ENCODE measurements at regions not wholly inside any gene's neighbourhood (a gene's known extent, or its start where the extent isn't known, plus 50 kb on each side); places are given as distances from the start of the nearest gene placed in this dataset.

DNA sequence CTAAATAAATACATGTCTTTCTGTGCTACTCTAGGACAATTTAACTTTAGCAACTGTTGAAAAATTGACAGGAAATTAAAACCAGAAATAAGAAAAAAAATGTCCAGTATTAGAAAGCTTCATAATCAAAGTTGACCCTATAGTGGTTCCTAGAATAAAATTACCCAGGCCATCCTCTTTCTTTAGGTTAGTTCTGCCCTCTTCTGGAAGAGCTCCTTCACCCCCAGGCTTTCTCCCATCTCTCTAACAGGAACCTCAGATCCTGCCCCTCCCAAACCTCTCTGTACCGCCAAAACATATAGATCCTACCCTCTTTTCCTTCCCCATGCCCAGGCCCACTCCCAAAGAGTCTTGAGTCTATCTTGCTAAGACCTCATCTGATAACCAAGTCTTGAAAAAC lies 159.4 kb upstream of the CDK1 start:
- no peaks in the 10 kb centered on the region for H3K4me1 ChIP-seq (ENCODE audit: control insufficient read depth, insufficient read depth, low read length, poor library complexity, severe bottlenecking)
- no peak overlapping the region for H3K4me3 ChIP-seq (ENCODE audit: extremely low read depth, insufficient read depth, low read length, poor library complexity, severe bottlenecking)
- 58 to 79% methylated on average over 1 of the region's 1 CpG for WGBS, 2 experiments (ENCODE audit: insufficient coverage in 2 of 2)
- no peak overlapping the region for H3K27ac ChIP-seq (ENCODE audit: low read depth, low read length, severe bottlenecking)
- no peaks in the 10 kb centered on the region for H3K9me3 ChIP-seq (ENCODE audit: control insufficient read depth, low read length)
- no peaks in the 10 kb centered on the region for H3K36me3 ChIP-seq (ENCODE audit: control insufficient read depth, insufficient read depth, low read length)

DNA sequence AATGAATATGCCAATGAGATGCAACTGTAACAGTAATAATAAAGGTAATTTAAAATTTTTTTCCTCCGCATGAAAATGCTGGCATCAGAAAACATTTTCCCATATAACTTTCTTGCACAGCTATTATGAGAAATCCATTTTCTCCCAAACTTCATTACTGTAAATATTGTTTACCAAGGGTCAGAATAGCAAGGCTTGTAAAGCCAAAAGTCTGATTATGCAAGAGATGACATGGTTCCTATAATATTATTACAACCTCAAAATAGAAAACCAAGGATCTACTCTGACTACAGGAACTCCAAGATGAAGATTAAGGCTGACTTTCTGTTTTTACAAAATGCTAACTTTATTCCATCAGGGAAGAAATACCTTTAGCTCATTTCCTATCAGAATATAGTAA lies 162.7 kb upstream of the CDK1 start:
- Histone ChIP-seq H3K4me1 (ENCODE audit: control insufficient read depth, insufficient read depth, low read length, poor library complexity, severe bottlenecking) (peaks cover 4% of the 10 kb centered on the region), H3K9me3 (ENCODE audit: control insufficient read depth, low read length) (no peaks in the 10 kb centered on the region), H3K36me3 (ENCODE audit: control insufficient read depth, insufficient read depth, low read length) (no peaks in the 10 kb centered on the region), H3K4me3 (ENCODE audit: extremely low read depth, insufficient read depth, low read length, poor library complexity, severe bottlenecking) (no peak overlapping the region), H3K27ac (ENCODE audit: low read depth, low read length, severe bottlenecking) (no peak overlapping the region)
- WGBS, 2 experiments (ENCODE audit: insufficient coverage in 2 of 2): no CpG with 5 or more reads among the region's 1 CpG

DNA sequence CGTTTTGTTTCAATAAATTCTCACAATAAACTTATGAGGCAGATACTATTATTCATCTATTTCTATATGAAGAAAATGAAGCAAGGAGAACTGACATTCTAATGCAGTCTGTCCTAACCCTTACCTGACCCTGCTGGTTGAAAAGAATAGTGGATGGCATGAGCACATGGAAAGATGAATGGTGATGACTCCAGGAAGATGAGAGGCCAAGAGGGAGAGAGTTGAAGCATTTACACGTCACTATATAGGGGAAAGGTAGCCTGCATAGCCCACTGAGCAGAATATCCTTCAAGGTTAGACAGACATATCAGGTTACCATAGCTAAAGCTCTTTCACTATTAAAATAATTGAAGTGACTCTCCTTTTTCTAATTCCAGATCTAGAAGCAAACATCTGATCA lies 163.9 kb upstream of the CDK1 start:
- Histone ChIP-seq H3K36me3 (ENCODE audit: control insufficient read depth, insufficient read depth, low read length) (no peaks in the 10 kb centered on the region), H3K4me1 (ENCODE audit: control insufficient read depth, insufficient read depth, low read length, poor library complexity, severe bottlenecking) (peaks cover 4% of the 10 kb centered on the region), H3K4me3 (ENCODE audit: extremely low read depth, insufficient read depth, low read length, poor library complexity, severe bottlenecking) (no peak overlapping the region), H3K9me3 (ENCODE audit: control insufficient read depth, low read length) (no peaks in the 10 kb centered on the region), H3K27ac (ENCODE audit: low read depth, low read length, severe bottlenecking) (no peak overlapping the region)
- WGBS, 2 experiments (ENCODE audit: insufficient coverage in 2 of 2): no CpG with 5 or more reads among the region's 2 CpGs

DNA sequence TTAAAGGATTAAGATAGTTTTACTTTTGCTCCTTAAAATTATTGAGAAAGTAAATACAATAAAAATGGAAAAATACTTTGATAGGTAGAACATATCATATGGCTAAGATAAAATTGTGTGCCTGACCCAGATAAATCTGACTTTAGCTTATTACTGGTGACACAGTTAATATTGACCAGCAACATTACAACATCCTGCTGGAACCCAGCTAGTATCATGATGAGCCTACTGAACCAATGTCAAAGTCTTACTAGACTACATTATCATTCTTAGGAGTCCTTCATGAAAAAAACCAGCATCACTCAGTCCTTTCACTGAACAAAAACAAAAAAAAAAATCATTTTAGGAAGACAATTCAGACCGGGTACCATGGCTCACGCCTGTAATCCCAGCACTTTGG lies 164.8 kb upstream of the CDK1 start:
- WGBS, 2 experiments (ENCODE audit: insufficient coverage in 2 of 2): 76 to 93% methylated on average over 2 of the region's 2 CpGs
- H3K36me3 ChIP-seq (ENCODE audit: control insufficient read depth, insufficient read depth, low read length): no peaks in the 10 kb centered on the region

DNA sequence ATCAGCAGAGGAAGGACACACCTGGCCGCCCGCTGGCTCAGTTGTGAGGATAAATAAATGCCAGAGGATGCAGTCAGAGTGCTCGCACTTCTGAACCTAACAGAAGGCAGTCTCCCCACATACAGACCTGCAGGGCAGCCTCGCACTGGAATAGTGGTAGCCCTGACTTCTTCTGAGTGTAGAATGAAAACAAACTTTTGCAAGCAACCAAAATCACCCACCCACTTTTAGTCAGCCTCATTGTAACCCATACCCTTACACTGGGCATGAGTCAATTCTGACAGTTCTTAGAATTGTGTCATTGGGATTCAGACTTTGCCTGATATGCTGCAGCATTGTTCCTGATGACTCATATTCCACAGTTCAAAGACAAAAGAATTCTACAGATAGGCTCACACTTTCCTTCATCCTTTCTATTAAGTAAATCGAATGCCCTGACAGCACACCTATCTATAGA lies 167.0 kb upstream of the CDK1 start:
- no peak overlapping the region for H3K4me3 ChIP-seq (ENCODE audit: extremely low read depth, insufficient read depth, low read length, poor library complexity, severe bottlenecking)
- H3K36me3 ChIP-seq (ENCODE audit: control insufficient read depth, insufficient read depth, low read length): no peaks in the 10 kb centered on the region
- H3K4me1 ChIP-seq (ENCODE audit: control insufficient read depth, insufficient read depth, low read length, poor library complexity, severe bottlenecking): peaks cover 4% of the 10 kb centered on the region
- 30 to 86% methylated on average over 1 to 2 of the region's 5 CpGs for WGBS, 2 experiments (ENCODE audit: insufficient coverage in 2 of 2)
- H3K9me3 ChIP-seq (ENCODE audit: control insufficient read depth, low read length): no peaks in the 10 kb centered on the region
- H3K27ac ChIP-seq (ENCODE audit: low read depth, low read length, severe bottlenecking): no peak overlapping the region

More for the DNA sequence above, 164.8 kb upstream of the CDK1 start:
- H3K9me3 ChIP-seq (ENCODE audit: control insufficient read depth, low read length): no peaks in the 10 kb centered on the region
- H3K27ac ChIP-seq (ENCODE audit: low read depth, low read length, severe bottlenecking): no peak overlapping the region
- H3K4me1 ChIP-seq (ENCODE audit: control insufficient read depth, insufficient read depth, low read length, poor library complexity, severe bottlenecking): peaks cover 4% of the 10 kb centered on the region
- no peak overlapping the region for H3K4me3 ChIP-seq (ENCODE audit: extremely low read depth, insufficient read depth, low read length, poor library complexity, severe bottlenecking)

DNA sequence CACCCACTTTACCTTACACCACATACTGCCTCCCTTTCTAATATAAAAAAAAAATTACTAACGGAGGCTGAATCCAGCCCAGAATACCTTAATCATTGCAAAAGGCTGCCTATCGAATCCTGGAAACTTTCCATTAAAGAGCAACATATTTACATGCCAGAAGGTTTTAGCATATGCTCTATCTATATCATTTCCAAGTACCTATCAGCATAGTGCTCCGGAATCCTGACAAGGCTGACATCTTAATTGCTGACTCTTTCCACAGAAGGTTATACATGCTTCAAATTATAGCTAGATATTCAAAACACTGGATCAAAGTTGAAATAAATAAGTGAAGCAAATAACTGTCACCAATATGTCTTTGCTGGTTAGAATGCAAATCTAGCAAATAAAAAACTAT lies 170.9 kb upstream of the CDK1 start:
- Histone ChIP-seq H3K4me1 (ENCODE audit: control insufficient read depth, insufficient read depth, low read length, poor library complexity, severe bottlenecking) (peaks cover 4% of the 10 kb centered on the region), H3K4me3 (ENCODE audit: extremely low read depth, insufficient read depth, low read length, poor library complexity, severe bottlenecking) (no peak overlapping the region), H3K27ac (ENCODE audit: low read depth, low read length, severe bottlenecking) (no peak overlapping the region), H3K9me3 (ENCODE audit: control insufficient read depth, low read length) (no peaks in the 10 kb centered on the region), H3K36me3 (ENCODE audit: control insufficient read depth, insufficient read depth, low read length) (no peaks in the 10 kb centered on the region)
- WGBS, 2 experiments (ENCODE audit: insufficient coverage in 2 of 2): 76 to 85% methylated on average over 2 of the region's 3 CpGs

DNA sequence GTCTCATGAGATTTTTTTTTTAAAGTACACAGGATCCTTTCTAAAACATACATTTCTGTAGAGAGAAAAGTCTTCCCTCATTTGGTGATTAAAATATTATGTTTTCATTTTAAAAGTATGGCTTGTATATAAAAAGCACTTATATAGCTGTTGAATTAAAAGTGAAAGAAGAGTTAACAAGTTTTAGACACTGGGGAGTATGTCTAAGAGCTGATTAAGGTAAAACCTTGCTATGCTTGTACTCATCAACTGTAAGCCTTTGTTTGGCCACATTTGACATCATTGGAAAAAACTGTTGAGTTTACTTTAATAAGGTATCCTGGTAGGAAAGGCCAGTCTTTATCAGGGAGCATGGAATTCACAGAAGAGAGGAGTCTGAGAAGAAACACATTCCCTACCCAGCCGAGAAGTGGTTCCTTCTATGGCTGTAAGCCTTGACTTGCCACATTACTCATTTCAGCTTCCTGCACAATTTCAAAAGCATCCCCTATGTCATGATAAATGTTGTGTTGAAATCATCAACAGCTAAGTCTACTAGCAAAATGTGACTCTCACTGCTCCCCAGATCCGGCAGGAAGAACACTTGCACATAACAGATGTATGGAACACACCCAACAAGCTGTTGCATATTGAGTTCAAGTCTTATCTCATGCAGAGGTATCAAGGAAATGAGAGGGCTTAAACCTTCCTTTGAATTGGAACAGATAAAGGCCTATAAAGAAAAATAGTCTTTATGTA lies 171.8 kb upstream of the CDK1 start:
- Histone ChIP-seq H3K4me1 (ENCODE audit: control insufficient read depth, insufficient read depth, low read length, poor library complexity, severe bottlenecking) (peaks cover 4% of the 10 kb centered on the region), H3K9me3 (ENCODE audit: control insufficient read depth, low read length) (no peaks in the 10 kb centered on the region), H3K27ac (ENCODE audit: low read depth, low read length, severe bottlenecking) (no peak overlapping the region), H3K36me3 (ENCODE audit: control insufficient read depth, insufficient read depth, low read length) (no peaks in the 10 kb centered on the region), H3K4me3 (ENCODE audit: extremely low read depth, insufficient read depth, low read length, poor library complexity, severe bottlenecking) (no peak overlapping the region)
- WGBS, 2 experiments (ENCODE audit: insufficient coverage in 2 of 2): no CpG with 5 or more reads among the region's 2 CpGs

DNA sequence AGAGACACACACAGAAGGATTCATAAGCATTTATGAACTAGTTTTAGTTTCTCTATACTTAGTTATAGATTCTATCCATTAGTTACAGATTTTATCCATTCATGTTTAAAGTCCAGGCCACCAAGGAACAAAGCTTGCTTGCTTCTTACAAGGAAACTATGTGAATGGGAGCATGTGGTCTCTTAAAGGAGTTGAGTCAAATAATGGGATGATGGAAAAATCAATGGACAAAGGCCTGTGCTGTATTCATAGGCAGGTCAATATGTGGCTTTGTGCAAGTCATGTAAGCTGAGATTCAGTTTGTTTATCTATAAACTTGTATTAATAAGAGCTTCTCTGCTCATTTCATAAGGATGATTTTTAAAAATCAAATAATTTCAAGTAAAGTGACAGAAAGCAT lies 172.8 kb upstream of the CDK1 start:
- Histone ChIP-seq H3K9me3 (ENCODE audit: control insufficient read depth, low read length) (no peaks in the 10 kb centered on the region), H3K4me3 (ENCODE audit: extremely low read depth, insufficient read depth, low read length, poor library complexity, severe bottlenecking) (no peak overlapping the region), H3K27ac (ENCODE audit: low read depth, low read length, severe bottlenecking) (no peak overlapping the region), H3K36me3 (ENCODE audit: control insufficient read depth, insufficient read depth, low read length) (no peaks in the 10 kb centered on the region), H3K4me1 (ENCODE audit: control insufficient read depth, insufficient read depth, low read length, poor library complexity, severe bottlenecking) (no peaks in the 10 kb centered on the region)

DNA sequence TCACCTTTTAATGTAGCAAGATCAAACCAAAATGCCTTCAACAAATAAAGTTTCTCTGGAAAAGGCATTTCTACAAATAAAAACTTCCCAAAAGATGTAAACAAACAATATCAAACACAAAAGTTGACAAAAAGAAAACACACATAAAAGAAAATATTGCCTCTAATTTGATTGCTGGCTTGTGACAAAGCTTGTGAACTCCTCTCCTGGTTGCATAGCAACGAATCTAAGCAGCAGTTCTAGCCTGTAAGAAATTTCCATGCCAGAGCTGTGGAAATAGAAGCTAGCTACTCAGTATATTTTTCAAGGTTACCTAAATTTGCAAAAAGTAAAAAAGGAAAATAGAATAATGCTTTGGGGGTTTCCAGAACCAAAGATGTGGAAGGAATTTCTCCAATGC lies 173.9 kb upstream of the CDK1 start:
- Histone ChIP-seq H3K9me3 (ENCODE audit: control insufficient read depth, low read length) (no peaks in the 10 kb centered on the region), H3K27ac (ENCODE audit: low read depth, low read length, severe bottlenecking) (no peak overlapping the region), H3K36me3 (ENCODE audit: control insufficient read depth, insufficient read depth, low read length) (no peaks in the 10 kb centered on the region), H3K4me1 (ENCODE audit: control insufficient read depth, insufficient read depth, low read length, poor library complexity, severe bottlenecking) (no peaks in the 10 kb centered on the region), H3K4me3 (ENCODE audit: extremely low read depth, insufficient read depth, low read length, poor library complexity, severe bottlenecking) (no peak overlapping the region)
- no CpG with 5 or more reads among the region's 1 CpG for WGBS, 2 experiments (ENCODE audit: insufficient coverage in 2 of 2)

DNA sequence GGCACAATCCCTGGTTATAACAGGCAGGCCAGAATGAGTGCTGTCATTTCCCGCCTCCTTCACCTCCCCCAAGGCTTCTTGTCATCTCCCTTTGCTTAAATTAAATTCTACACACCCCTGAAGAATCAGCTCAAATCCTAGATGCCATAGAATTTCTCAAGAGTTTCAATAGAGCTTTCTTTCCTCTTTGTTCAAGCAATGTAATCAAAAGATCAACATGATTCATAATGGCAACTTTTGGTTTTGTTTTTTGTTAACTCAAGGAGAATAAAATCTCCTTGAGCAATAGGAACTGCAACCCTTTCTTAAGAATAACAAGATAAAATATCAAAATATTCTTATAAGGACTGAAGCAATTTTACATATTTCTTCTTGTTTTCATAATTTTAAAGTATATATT lies 180.8 kb upstream of the CDK1 start:
- no peak overlapping the region for H3K4me3 ChIP-seq (ENCODE audit: extremely low read depth, insufficient read depth, low read length, poor library complexity, severe bottlenecking)
- H3K9me3 ChIP-seq (ENCODE audit: control insufficient read depth, low read length): no peaks in the 10 kb centered on the region
- no peaks in the 10 kb centered on the region for H3K36me3 ChIP-seq (ENCODE audit: control insufficient read depth, insufficient read depth, low read length)
- no peak overlapping the region for H3K27ac ChIP-seq (ENCODE audit: low read depth, low read length, severe bottlenecking)
- WGBS, 2 experiments (ENCODE audit: insufficient coverage in 2 of 2): 83 to 100% methylated on average over 1 of the region's 1 CpG
- H3K4me1 ChIP-seq (ENCODE audit: control insufficient read depth, insufficient read depth, low read length, poor library complexity, severe bottlenecking): peaks cover 7% of the 10 kb centered on the region

DNA sequence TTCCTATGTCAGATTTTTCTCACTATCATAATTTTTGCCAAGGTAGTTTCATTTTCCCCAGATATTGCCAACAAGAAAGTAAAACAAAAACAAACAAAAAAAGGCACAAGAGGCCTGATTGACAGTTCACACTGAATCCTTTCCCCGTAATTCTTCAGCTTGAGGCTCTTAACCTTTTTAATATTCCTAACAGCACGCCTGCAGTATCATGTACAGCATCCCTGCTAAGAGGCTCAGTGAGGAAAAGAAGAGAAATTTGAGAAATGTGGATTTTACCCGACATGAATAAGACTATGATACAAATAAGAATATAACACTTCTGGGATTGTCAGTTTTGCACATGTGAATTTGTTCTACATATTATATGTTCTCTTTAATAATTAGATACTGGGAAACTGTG lies 182.4 kb upstream of the CDK1 start:
- Histone ChIP-seq H3K36me3 (ENCODE audit: control insufficient read depth, insufficient read depth, low read length) (no peaks in the 10 kb centered on the region), H3K4me1 (ENCODE audit: control insufficient read depth, insufficient read depth, low read length, poor library complexity, severe bottlenecking) (peaks cover 7% of the 10 kb centered on the region), H3K27ac (ENCODE audit: low read depth, low read length, severe bottlenecking) (no peak overlapping the region), H3K9me3 (ENCODE audit: control insufficient read depth, low read length) (no peaks in the 10 kb centered on the region), H3K4me3 (ENCODE audit: extremely low read depth, insufficient read depth, low read length, poor library complexity, severe bottlenecking) (no peak overlapping the region)
- 60% methylated on average over 1 of the region's 3 CpGs; no CpG with 5 or more reads in 1 of the 2 experiments for WGBS, 2 experiments (ENCODE audit: insufficient coverage in 2 of 2)
